DOHH2 (cell line): ENCODE measurements at regions not wholly inside any gene's neighbourhood (a gene's known extent, or its start where the extent isn't known, plus 50 kb on each side); places are given as distances from the start of the nearest gene placed in this dataset.

Experiments
- CTCF ChIP-seq: fragments of 200-600 bp; sonication (generic); IDR thresholded peaks from one replicate; pipeline ENCODE4 v1.5.1; 2014; ENCODE audit warnings: antibody characterized with exemption, mild to moderate bottlenecking, low read depth, low read length; ENCODE audit not compliant: poor library complexity, severe bottlenecking
- EZH2phosphoT487 ChIP-seq: fragments of 200-600 bp; sonication (generic); IDR thresholded peaks from 2 replicates; pipeline ENCODE4 v1.6.1; 2017; ENCODE audit warnings: borderline replicate concordance, mild to moderate bottlenecking, antibody characterized with exemption, low read length, moderate library complexity, mixed read lengths

DNA sequence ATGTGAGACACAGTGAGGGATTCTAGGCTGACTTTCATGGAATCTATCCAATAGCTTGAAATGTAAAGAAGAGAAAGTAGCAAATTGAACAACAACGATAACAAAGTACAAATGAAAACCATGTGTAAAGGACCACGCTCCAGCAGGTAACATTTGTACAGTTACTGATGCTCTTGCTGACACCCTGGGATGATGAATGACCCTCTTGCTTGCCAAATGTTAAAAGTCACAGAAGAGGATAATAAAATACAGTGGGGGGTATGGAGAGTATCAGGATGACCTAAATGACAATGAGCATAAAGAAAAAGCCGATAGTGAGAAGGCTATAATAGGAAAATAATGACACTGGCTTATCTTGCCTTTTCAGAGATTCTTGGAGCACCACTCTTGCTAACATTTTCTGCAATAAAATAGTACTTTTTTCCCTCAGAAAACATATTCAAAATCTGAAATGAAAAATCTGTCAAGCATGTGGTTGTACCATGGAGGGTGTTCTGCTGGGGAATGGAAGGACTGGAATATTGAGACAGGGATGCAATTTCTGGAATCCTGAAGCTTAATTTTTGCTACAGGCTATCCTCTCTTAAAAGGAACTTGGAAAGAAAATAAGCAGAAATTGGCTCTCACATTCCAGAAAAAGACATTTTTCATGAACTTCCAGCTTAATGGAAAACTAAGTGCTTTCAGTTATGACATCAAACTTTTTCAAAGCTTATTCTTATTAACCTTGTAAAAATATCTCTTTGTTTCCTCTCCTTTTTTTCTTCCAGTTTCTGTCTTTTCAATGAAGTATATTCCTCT lies 303.2 kb upstream of the GHITM start:
- TF ChIP-seq CTCF (no peak), EZH2phosphoT487 (no peak)
